ENCODE measurements at regions not wholly inside any gene's neighbourhood (a gene's known extent, or its start where the extent isn't known, plus 50 kb on each side); places are given as distances from the start of the nearest gene placed in this dataset.
A peak's percentile ranks its signal among the peaks of the same experiment; 100 is the strongest.

- Histone ChIP-seq H3K36me3 (ENCODE audit: control insufficient read depth, insufficient read depth, low read length) (no peaks in the 10 kb centered on the region), H3K27me3 (ENCODE audit: control insufficient read depth, insufficient read depth, low read length) (no peaks in the 10 kb centered on the region), H3K4me3 (ENCODE audit: low read depth, low read length) (no peak overlapping the region)
- no peak for TF ChIP-seq CTCF (IDR thresholded peaks at IDR 0.05; ENCODE audit: insufficient read depth, low read length, poor library complexity, severe bottlenecking)
- no peak for DNase-seq (ENCODE audit: low read depth)
Measured at GRCh38 chrX:69028761-69029120, 136.5 kb downstream of the PJA1 start.

DNA sequence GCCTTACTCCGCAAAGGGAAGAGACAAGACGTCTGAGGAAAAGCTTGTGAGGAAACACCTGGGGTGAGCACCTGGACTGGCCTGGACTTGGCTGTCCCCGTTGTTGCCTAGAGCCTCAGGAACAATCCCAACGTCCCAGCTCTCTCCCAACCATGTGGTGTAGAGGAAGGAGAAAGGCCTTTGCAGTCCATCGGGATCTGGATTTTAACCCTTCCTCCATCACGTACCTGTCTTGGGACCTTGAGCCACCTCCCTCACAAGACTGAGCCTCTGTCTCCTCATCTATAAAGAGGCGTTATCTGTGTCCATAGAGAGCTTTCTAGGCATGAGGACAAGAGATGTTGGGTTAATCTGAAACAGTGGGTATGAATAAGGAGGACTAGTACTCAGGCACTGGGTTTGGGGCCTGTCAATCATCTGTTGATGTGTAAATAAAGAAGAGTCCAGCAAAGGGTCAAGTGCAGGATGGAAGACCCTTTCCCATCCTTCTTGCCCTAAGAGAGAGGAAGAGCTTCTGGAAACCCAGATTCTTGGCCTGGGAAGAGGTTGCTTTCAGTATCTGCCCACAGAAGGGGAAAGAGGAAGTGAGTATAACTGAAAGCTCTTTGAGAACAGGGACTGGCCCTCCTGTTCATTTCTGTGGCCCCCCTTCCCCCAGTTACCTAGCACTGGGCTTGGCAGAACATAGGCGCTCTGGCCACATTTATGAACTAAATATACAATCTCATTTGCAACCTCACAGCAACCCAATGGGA, 137.1 kb downstream of the PJA1 start:
- no peak for TF ChIP-seq CTCF (IDR thresholded peaks at IDR 0.05; ENCODE audit: insufficient read depth, low read length, poor library complexity, severe bottlenecking)
- H3K36me3 ChIP-seq (ENCODE audit: control insufficient read depth, insufficient read depth, low read length), result no peaks in the 10 kb centered on the region
- H3K4me3 ChIP-seq (ENCODE audit: low read depth, low read length), result no peak overlapping the region
- no peak for DNase-seq (ENCODE audit: low read depth)
- no peaks in the 10 kb centered on the region for H3K27me3 ChIP-seq (ENCODE audit: control insufficient read depth, insufficient read depth, low read length)

DNA sequence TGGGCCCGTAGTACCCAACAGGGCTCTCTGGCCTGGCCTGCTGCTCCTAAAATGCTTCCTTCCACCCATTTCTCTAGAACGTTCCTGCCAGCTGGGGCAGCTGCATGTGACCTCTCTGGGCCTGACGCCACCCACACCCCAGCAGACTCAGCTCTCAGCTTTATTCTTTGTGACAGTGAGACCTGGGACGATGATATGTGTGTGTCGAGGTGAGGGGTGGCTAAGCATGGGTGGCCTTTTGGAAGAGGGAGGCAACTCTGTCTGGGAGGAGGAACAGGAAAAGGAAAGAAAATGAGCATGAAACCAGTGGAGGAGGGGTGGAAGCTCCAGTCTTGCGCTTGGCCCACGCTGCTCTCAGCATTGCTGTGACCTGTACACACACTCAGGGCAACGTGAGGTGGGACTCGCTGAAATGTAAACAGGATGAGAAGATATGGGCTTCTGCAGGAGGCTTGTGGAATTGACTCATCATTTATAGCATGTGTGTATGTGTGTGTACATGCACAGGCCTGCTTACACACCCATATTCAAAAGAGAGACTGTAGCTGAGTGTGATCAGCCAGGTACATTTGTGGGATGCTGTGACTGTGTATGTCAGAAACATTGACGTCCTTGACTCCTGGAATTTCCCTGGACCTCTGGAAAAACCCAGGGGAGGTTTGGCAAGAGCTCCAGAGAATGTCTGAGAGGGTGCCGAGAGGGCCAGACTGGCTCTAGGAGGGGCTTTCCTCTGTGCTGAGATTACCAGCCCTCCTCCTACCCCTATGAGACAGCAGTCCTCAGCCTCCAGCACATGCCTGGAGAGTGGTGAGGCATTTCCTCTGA, 137.9 kb downstream of the PJA1 start:
- DNase-seq (ENCODE audit: low read depth), result peak; percentile 47
- Histone ChIP-seq H3K36me3 (ENCODE audit: control insufficient read depth, insufficient read depth, low read length) (no peaks in the 10 kb centered on the region), H3K27me3 (ENCODE audit: control insufficient read depth, insufficient read depth, low read length) (no peaks in the 10 kb centered on the region), H3K4me3 (ENCODE audit: low read depth, low read length) (no peak overlapping the region)
- no peak for TF ChIP-seq CTCF (IDR thresholded peaks at IDR 0.05; ENCODE audit: insufficient read depth, low read length, poor library complexity, severe bottlenecking)

DNA sequence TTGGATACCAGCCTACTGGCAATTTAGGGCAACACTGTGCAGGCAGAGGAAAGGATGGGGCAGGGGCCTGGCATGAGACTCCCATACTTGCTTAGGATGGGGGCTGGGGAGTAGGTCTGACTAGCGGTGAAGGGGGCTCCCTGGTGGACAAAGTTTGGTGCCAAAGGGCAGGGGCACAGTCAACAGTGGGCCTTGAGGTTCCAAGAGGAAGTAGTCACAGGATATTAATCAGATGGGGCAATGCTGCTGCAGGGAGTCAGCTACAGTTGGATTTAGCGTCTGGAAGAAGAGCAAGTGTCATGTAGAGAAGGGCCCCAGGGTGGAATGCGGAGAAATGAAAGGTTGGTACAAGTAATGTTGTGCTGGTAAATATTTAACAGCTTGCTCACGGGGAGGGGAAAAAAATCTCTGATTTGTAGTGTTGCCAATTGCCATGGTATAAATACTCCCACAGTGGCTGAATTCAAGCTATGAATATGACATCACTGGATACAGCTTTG, 139.4 kb downstream of the PJA1 start:
- Histone ChIP-seq H3K36me3 (ENCODE audit: control insufficient read depth, insufficient read depth, low read length) (no peaks in the 10 kb centered on the region), H3K4me3 (ENCODE audit: low read depth, low read length) (no peak overlapping the region), H3K27me3 (ENCODE audit: control insufficient read depth, insufficient read depth, low read length) (no peaks in the 10 kb centered on the region)
- TF ChIP-seq CTCF (IDR thresholded peaks at IDR 0.05; ENCODE audit: insufficient read depth, low read length, poor library complexity, severe bottlenecking), result no peak
- DNase-seq (ENCODE audit: low read depth), result peak; percentile 51

GRCh38 chrX:69024931-69025330, 140.3 kb downstream of the PJA1 start:
- H3K27me3 ChIP-seq (ENCODE audit: control insufficient read depth, insufficient read depth, low read length), result no peaks in the 10 kb centered on the region
- H3K36me3 ChIP-seq (ENCODE audit: control insufficient read depth, insufficient read depth, low read length), result no peaks in the 10 kb centered on the region
- no peak for TF ChIP-seq CTCF (IDR thresholded peaks at IDR 0.05; ENCODE audit: insufficient read depth, low read length, poor library complexity, severe bottlenecking)
- no peak for DNase-seq (ENCODE audit: low read depth)
- no peak overlapping the region for H3K4me3 ChIP-seq (ENCODE audit: low read depth, low read length)
